ENCODE measurements at regions not wholly inside any gene's neighbourhood (a gene's known extent, or its start where the extent isn't known, plus 50 kb on each side); places are given as distances from the start of the nearest gene placed in this dataset.
"Not testable (repeated sequence)": the region's sequence is repeated elsewhere in the genome, so short reads cannot be mapped to it uniquely, and the experiment has no call there.

DNA sequence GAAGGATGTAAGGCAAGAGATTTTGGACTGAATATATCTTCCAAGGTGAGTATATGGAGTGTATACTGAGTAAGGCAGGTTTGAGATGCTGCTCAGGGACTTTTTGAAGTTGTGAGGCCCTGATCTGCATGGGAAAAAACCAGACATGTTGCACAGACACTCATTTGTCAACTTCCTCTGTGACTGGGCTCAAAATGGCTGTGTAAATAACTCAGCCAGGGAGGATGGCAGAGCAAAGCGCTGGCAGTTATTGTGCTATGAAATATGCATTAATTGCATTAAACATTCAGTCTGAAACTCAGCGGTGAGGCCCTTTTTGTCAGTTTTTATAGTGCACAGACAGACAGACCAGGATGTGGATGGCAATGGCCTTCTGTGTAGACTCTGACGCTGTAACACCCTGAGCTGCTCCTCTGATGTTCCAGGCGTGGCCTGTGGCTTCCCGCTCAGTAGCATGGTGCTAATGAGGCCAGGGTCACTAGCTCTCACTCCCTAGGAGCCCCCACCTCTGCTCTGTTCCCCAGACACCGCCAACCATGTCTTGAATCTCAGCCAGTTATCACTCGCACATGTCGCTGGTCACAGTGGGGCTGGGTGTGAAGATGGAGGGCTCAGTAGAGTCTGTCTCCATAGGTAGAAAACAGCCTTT is 307.0 kb upstream of the PROX1 start:
- DNase-seq (ENCODE audit: low spot score): no peak

DNA sequence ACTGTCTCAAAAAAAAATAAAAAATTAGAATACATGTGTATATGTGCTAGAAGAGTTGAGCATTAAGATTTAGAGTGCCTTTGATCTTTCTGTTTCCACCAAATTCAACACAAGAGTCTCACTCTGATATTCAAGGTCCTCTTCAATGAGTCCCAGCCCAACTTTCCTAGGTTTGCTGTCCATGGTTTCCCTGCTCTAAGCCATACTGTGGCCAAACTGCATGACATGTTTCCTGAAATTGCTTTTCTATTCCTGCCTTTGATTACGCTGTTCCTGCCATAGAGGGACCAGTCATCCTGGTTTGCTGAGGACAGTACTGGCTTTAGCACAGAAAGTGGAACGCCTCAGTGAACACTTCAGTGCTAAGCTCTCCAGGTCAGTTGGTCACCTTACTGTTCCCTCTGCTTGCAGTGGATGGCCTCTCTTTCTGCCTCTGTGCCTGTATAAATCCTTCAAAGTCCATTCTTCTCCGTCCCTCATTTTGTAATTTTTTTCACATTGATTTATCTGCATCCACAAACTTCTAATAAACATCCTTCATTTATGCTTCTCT is 305.9 kb upstream of the PROX1 start:
- DNase-seq (ENCODE audit: low spot score): no peak

DNA sequence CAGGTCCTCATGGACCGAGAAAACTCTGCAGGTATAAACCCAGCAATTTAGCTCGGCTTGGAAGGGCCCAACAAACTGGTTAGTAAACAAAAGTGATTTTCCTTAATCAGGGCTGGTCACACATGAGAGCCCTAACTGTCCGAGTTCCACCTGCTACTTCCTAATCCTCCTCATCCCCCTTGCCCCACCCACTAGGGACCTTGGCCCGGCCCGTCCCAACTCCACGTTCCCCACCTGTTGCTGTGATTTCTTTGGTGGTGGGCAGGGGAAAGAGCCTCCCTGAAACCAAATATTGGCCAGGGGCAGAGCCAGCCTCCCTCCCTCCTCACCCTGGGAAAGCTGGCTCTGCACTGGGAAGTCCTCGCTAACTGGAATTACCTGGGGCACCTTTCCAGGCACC is 304.2 kb upstream of the PROX1 start:
- DNase-seq (ENCODE audit: low spot score): no peak

DNA sequence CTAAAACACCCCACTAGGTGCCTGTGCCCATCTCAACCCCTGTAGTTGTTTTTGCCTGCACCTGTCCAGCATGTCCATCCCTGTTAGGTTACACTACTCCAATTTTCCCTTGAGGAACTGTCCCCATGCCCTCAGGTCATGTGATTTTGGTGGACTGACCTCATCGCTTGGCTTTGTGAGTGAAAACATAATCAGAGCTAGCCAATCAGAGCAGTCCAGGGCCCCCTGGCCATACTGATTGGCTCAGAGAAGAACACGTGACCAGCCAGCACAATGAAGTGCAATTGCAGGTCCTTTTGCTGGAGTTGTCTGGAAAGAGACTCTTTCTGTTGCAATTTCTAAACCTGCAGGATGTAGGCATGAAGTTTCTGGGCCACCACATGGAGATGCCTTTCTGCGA is 303.3 kb upstream of the PROX1 start:
- no peak for DNase-seq (ENCODE audit: low spot score)

DNA sequence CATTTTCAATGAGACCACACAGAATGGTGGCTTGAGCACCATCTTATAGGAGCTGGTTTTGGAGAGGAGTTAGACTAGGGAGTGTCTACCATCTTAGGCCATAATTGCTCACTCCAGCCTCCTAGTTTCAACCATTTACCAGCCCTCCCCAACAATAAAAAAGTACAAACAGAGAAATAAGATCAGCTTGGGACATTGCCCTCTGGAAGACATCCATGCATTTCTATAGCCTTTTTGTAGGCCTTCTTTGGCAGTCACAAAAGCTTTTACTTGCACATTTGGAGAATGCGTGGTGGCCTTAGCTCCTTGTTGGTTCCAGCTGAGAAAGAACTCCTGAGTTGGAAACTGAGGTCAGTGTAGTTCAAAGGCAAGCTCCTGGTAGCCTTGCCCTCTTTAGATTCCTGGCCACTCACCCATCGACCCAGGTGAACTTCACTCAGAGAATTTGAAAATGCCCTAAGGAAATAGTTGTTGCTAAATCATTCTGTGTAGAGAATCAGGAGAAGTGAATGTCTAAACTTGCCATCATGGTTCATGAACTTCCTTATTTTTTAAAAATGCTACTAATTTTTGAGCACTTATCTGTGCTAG is 301.7 kb upstream of the PROX1 start:
- no peak for DNase-seq (ENCODE audit: low spot score)

DNA sequence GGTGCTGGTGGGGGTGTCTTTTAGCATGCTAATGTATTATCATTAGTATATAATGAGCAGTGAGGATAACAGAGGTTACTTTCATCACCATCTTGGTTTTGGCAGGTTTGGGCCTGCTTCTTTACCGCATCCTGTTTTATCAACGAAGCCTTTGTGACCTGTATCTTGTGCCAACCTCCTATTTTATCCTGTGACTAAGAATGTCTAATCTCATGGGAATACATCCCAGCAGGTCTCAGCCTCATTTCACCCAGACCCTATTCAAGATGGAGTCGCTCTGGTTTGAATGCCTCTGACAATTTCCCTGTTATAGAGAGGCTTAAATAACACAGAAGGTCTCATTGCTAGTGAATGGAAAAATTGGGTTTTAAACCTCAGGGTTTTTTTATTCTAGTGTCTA is 300.8 kb upstream of the PROX1 start:
- no peak for DNase-seq (ENCODE audit: low spot score)

DNA sequence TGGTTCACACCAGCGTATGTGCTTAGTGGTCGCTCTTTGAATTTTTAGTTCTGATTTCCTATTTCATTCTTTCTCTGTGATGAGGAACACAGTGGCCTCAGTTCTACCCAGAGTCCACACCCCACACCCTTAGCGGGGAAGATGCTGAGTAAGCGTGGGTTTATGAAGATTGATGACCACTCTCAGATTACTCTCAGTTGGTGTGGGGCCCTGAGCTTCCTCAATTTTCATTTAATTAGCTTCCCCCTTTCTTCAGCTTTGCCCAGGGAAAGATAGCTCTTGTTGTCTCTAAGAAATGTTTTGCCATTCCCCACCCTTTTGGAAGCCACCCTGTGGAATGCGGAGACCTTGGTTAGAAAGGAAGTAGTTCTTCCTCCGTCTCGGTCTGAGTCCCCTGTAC is 299.9 kb upstream of the PROX1 start:
- no peak for DNase-seq (ENCODE audit: low spot score)

DNA sequence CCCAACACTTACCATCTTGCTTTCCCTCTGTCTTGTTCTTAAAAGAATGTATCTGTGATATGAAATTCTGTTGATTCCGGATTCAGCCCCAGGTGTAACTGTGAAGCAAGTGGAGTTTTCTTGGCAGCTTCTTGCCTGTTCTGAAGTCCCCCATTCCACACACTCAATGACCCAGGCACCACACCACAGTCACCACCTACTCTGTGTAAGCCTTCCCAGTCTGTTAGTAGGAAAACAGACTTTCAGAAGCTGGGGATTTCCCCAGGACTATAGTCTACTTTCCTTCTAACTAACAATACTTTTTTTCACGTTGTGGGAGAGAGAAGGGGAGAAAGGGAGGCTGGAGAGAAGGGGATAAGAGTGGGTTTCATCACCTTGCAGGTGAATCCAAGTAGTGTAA is 299.1 kb upstream of the PROX1 start:
- no peak for DNase-seq (ENCODE audit: low spot score)

DNA sequence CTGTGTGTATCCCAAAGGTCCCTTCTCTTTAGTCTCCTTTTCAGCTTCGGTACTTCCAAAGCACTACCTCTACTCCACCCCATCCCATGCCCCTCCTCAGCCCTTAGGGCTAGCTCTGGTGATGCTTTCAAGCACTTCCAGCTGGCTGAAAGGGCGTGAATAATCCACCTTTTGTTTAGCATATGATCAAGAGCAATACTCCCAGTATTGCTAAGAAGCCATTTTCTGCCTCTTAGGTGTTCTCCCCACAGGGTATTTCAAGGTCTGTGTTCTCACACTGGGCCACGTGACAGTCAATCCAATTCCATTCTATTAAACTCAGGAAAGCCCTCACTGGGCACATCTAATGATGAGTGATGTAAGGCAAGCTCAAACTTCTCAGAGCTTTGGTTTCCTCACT is 298.5 kb upstream of the PROX1 start:
- no peak for DNase-seq (ENCODE audit: low spot score)

DNA sequence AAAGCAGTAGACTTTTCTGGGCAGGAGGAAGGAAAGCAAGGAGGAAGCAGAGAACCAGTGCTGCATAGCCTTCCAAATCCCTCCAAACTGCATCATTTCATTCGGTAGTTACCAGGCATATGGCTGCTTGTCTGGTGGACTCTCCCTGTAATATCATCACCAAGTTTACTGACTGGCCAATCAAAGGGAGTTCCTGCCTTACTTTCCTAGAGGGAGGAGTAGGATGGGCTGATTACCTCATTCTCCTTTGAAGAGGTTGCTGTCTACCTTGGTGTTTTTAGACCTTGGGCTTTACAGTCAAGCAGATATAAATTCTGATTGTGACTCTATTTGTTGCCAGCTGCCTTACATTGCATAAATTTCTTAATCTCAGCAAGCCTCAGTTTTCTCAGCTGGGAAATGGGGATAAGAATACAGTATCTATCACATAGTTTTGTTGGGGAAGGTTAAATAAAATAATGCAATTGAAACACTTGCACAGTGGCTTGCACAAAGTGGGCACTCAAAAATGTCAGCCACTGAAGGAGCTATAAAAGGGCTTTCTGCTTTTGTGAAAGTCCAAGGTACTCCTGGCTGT is 297.3 kb upstream of the PROX1 start:
- DNase-seq (ENCODE audit: low spot score): no peak

DNA sequence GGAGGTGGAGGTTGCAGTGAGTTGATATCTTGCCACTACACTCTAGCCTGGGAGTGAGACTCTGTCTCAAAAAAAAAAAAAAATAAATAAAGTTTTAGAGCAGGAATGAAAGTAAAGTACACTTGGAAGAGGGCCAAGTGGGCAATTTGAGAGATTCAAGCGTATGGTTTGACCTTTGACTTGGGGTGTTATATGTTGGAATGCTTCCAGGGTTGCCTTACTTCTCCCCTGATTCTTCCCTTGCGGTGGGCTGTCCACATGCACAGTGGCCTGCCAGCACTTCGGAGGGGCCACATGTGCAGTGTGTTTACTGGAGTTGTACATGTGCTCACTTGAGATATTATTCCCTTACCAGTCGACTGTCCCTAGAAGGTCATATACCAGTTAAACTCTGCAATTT is 295.5 kb upstream of the PROX1 start:
- DNase-seq (ENCODE audit: low spot score): no peak

DNA sequence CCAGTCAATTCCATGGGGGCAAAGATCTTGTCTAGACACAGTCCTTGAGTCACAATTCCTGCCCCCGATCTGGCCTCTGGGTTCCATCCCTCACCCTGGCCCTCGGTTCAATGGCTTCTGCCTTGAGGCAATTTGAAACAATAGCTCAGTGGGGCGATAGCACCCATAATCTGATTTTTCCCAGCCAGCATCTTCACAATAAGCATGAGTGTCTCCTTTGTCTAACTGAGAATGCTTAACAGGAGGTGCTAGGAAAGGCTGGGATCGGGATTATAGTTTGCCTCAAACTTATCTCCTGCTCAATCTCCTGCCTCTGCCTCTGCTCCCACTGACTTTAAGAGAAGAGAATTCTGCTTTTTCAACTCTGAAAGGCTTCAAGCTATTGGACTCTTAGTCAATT is 293.9 kb upstream of the PROX1 start:
- DNase-seq (ENCODE audit: low spot score): no peak

DNA sequence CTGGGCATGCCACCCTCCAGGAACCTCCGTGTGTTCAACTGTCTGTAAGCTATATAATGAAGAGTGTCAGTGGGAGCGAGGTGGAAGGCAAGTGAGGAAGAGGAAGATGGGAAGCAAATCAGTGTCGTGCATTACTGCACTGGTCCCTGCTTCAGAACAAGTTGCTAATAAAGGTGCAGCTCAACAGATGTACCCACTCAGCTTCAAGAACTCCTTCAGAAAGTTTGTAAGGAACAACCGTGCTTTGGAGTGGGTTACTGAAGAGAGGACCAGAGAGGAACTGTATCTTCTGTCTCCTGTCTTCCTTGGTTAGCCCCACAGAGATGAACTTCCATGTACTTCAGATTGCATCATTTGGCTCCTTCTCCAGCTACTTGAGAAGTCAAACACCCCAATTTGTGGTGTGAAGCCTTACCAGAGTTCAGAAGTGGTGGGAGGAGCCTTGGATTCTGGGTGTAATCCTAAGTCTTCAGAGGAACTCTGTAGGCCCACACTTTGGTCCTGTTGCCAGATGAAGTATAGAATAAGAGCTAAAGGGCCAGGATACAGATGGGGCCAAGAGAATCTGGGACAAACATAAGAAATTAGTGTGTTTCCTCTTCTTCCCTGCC is 290.5 kb upstream of the PROX1 start:
- no peak for DNase-seq (ENCODE audit: low spot score)

DNA sequence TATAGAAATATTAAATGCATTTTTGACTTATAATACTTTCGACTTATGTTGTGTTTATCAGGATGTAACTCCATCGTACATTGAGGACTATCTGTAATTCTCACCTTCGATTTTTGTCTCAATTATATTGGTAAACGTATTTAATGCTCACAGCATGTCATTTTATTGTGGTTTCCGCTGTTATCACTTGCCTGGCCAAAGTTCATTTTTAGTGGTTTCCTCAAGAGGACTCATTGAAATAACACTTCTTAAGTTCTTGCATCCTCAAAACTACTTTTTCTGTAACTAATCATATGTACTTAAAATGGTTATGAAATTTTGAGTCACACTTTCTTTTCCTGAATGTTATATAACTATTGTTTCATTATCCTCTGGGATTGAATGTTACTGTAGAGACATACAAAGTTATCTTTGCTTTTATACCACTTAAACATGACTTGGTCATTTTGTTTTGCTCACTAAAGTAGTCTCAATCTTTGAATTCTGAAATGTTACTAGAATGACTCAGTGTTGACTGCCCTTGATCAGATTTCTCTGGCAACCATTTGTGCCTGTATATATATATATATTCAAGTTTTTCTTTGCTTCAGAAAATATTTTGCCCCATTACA is 289.6 kb upstream of the PROX1 start:
- no peak for DNase-seq (ENCODE audit: low spot score)

DNA sequence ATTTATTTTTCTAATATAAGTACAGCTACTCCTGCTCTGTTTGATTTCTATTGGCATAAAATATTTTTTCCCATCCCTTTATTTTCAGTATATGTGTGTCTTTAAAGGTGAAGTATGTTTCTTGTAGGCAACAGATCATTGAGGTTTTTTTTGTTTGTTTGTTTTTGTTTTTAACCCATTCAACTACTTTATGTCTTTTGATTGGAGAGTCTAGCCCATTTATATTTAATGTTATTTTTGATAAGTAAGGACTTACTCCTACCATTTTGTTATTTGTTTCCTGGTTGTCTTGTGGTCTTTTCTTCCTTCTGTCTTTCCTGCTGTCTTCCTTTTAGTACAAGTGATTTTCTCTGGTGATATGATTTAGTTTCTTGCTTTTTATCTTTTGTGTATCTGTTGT is 285.1 kb upstream of the PROX1 start:
- no peak for DNase-seq (ENCODE audit: low spot score)

DNA sequence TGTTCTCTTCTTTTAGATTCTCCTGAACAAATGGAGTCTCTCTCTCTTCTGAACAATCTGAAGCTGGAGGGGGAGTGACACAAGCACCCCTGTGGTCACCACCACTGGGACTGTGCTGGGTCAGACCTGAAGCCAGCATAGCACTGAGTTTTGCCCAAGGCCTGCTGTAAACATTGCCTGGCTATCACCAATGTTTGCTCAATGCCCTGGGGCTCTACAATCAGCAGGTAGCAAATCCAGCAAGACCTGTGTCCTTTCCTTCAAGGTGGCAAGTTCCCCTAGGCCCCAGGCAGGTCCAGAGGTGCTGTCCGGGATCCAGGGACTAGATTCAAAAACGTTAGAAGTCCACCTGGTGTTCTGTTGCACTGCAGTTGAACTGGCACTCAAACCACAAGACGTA is 282.8 kb upstream of the PROX1 start:
- no peak for DNase-seq (ENCODE audit: low spot score)

DNA sequence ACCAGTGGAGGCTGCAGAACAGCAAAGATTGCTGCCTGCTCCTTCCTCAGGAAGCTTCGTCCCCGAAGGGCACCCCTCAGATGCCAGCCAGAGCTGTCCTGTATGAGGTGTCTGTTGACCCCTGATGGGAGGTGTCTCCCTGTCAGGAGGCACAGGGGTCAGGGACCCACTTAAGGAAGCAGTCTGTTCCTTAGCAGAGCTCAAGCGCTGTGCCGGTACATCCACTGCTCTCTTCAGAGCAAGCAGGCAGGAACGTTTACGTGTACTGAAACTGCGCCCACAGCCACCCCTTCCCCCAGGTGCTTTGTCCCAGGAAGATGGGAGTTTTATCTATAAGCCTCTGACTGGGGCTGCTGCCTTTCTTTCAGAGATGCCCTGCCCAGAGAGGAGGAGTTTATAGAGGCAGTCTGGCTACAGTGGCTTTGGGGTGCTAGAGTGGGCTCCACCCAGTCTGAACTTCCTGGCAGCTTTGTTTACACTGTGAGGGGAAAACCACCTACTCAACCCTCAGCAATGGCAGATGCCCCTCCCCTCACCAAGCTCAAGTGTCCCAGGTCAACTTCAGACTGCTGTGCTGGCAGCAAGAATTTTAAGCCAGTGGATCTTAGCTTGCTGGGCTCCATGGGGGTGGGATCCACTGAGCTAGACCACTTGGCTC is 275.8 kb upstream of the PROX1 start:
- not testable (repeated sequence) for DNase-seq (ENCODE audit: low spot score)

DNA sequence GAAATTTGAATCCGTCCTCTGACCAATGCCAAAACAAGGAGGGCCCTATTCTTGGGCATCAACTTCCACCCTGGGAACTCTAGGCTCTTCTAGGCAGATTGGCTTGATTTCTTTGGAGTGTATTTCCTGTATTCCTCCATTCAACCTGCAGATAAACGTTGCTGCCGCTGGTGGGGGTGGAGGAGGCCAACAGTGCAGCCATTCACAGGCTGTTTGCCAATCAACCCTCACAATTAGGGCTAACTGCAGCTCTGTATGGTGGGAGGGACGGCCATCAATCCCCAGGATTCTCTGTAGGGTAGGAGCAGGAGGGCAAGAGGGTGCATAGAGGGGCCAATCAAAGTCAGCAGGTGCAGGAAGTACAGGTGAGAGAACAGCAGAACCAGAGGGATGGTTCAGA is 273.1 kb upstream of the PROX1 start:
- no peak for DNase-seq (ENCODE audit: low spot score)

DNA sequence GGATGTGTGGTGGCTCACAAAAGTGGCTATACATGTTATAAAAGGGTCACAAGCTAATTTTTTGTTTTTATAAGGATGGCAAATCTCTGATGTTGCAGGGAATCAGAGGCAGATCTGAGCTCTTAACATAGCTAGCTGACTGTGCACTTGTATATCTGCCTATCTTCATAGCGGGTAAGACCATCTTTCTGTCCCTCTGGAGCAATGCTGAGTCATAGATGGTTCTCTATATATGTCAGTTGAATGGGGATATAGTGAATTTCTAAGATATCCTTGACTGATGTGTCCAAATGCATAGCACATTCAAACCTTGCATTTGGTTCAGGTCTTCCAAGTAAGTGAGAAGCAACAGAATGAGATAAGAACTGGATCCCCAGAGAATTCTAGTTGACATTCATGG is 272.6 kb upstream of the PROX1 start:
- no peak for DNase-seq (ENCODE audit: low spot score)

DNA sequence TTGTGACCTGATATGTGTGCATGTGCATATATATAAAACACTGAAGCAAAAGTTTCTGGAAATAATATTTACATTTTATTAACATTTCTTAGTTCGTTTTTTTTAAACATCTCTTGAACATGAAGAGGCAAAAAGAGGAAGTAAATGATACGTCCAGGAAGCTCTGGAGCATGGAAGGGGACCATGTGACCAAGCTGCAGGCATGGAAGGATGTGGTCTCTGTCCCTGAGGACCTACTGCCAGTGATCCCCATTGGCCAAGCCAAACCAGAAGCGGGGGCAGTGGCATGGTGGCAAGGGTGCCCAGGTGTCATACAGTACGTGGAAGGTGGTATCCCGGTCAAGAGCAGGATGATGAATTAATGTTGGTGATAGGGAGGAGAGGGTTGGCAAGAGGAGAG is 268.3 kb upstream of the PROX1 start:
- DNase-seq (ENCODE audit: low spot score): no peak

DNA sequence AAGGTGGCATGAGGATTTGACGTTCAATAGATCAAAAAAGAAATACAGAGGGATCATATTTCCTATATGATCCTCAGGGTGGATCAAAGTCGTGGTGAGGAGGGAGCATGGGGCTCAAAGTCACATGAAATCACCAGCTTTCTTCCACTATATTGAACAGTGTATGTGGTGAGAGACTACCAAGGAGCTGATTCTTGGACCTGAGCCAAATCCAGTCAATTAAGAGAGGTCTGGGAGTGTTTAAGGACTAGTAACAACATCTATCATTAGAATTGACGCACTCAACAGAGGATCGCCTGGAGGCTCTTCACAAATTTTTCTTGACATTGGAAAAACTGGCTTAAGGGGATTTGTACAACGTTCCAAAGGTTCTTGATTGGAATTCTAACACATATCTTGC is 267.7 kb upstream of the PROX1 start:
- no peak for DNase-seq (ENCODE audit: low spot score)

DNA sequence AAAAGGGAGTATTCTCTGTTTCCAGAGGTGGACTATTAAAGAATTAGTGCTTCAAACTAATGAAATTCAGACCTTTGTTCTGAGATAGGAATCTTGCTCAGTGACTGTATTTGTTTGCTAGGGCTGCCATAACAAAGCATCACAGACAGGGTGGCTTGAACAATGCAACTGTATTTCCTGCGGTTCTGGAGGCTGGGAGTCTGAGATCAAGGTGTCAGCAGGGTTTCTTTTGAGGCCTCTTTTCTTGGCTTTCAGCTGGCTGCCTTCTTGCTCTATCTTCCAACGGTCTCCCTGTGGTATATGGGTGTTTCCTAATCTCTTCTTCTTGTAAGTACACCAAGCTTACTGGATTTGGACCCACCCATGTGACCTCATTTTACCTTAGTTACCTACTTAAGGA is 264.6 kb upstream of the PROX1 start:
- DNase-seq (ENCODE audit: low spot score): no peak
